GM19240 (cell line): ENCODE measurements at regions not wholly inside any gene's neighbourhood (a gene's known extent, or its start where the extent isn't known, plus 50 kb on each side); places are given as distances from the start of the nearest gene placed in this dataset.
"Not testable (repeated sequence)": the region's sequence is repeated elsewhere in the genome, so short reads cannot be mapped to it uniquely, and the experiment has no call there.

Experiments
- DNase-seq: peaks from one replicate; pipeline ENCODE4 v3.0.0; 2011; ENCODE audit warnings: low spot score; ENCODE audit not compliant: insufficient read length

DNA sequence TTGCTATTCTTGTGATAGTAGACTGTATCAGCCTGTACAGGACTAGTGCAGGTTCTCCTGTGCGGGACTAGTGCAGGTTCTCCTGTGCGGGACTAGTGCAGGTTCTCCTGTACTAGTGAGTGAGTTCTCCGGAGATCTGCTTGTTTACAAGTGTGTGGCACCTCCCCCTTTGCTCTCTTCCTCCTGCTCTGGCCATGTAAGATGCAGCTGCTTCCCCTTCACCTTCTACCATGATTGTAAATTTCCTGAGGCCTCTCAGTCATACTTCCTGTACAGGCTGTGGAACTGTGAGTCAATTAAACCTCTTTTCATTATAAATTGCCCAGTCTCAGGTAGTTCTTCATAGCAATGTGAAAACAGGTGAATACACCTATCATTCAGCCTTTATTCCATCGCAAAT is 289.6 kb downstream of the TEX29 start:
- DNase-seq: no peak

- no peak for DNase-seq
Measured at GRCh38 chr13:111610879-111611278, 290.4 kb downstream of the TEX29 start.

DNA sequence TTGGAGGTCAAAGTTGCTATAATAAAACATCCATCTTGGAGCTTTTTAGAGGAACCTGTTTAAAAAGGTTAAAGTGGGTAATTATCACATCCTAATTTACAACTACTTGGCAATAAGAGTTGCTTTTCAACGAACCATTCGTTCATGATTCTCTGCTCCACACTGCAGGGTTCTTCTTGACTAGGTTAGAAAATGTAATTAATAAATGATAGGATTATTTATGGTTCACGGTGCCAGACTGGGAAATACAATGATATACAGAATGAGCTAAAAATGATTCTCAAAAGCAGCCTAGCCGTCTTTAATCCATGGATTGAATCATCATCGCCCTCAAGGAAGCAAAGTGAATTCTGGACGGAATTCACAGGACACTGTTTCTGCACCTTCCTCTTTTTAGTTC is 291.2 kb downstream of the TEX29 start:
- no peak for DNase-seq

DNA sequence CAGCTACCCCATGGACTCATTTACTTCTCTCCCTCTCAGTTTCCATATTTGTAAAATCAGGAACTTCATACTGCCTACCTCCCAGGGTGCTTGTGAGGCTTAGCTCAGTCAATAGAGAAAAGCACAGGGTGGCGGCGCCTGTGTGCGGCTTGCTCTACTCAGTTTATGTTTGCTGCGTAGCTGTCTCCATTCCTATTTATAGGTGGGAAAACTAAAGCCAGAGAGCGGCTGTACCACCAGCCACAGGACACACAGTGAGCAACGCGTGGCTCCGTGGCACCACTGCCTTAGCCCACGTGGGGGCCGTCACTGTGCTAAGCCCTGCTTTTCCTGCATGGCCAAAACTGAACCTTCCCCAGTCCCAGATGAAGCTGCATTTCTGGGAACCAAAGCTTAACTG is 292.4 kb downstream of the TEX29 start:
- DNase-seq: no peak

GRCh38 chr13:111614009-111614408 is 293.6 kb downstream of the TEX29 start:
- DNase-seq: no peak

GRCh38 chr13:111614613-111615012 is 294.2 kb downstream of the TEX29 start:
- no peak for DNase-seq

DNA sequence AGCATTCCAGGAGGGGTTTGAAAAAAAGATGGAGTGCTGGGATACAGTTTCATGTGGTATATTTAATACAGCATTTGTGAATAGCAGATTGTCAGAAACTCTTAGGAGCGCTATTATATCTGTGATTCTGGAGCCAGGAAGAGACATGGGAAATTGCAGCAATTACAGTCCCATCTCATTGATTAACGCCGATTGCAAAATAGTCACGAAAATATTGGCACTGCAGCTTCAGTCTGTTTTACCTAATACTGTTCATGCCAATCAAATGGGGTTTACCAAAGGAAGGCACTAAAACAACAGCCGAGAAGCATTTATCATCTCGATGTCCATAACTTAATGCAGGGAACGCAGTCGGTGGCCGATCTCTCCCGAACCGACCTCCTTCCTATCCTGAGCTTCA is 295.8 kb downstream of the TEX29 start:
- DNase-seq: no peak

- no peak for DNase-seq
Measured at GRCh38 chr13:111620166-111620565, 299.7 kb downstream of the TEX29 start.

DNA sequence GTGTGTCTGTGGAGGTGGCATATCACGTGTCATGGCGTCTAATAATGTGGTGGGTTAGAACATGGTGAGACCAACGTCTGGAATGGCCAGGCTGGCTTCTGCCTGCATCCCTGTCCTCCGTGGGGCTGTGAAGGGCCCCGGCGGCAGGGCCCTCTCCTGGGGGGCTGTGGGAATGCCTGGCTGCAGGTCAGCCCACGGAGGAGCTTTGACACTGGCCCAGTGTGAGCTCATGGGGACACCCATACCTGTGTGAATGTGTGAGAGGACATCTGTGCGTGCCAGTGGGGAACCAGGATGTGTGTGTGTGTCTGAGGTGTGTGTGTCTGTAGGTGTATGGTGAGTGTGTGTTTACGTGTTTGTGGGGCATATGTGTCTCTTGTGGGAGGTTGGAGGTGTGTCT is 300.1 kb downstream of the TEX29 start:
- no peak for DNase-seq

- no peak for DNase-seq
Measured at GRCh38 chr13:111621164-111621563, 300.7 kb downstream of the TEX29 start.

DNA sequence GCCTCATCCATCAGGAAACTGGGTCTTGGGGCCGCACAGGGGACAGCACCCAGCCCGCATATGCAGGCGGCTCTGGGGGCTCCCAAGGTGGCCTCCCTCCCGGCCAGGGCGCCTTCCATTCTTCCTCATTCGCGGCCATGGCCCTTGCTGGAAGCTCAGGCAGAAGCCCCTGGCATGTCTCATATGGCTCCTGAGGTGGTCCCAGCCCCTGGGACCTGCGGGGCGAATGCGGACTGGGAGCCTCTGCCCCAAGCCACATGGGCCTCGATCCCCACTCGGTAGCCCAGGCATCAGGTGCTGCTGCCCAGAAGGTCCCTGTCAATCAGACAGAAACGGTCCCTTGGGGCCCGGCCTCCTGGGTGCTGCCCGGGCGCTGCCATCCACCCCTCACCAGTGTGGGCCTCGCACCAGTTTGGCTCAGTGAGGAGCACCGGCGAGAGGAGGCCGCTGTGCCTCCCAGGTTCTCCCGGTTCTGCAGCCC is 301.6 kb downstream of the TEX29 start:
- DNase-seq: no peak

DNA sequence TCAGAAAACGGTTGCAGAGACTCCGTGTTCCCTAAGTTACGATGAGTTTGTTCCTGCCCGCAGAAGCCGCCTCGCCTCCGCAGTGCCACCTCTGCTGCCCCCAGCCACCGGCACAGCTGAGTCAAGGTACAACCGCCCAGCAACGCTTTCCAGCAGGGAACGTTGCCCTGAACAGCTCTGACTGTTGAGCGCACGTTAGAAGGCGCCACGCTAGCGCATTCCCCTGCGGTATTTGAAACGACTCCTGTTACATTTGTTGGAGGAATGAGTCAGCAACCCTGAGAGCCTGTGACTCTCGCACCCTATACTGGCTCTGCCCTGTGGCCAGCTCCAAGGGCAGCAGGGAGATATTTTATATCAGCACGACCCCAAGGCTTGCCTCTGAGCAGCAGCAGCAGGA is 302.8 kb downstream of the TEX29 start:
- DNase-seq: no peak

DNA sequence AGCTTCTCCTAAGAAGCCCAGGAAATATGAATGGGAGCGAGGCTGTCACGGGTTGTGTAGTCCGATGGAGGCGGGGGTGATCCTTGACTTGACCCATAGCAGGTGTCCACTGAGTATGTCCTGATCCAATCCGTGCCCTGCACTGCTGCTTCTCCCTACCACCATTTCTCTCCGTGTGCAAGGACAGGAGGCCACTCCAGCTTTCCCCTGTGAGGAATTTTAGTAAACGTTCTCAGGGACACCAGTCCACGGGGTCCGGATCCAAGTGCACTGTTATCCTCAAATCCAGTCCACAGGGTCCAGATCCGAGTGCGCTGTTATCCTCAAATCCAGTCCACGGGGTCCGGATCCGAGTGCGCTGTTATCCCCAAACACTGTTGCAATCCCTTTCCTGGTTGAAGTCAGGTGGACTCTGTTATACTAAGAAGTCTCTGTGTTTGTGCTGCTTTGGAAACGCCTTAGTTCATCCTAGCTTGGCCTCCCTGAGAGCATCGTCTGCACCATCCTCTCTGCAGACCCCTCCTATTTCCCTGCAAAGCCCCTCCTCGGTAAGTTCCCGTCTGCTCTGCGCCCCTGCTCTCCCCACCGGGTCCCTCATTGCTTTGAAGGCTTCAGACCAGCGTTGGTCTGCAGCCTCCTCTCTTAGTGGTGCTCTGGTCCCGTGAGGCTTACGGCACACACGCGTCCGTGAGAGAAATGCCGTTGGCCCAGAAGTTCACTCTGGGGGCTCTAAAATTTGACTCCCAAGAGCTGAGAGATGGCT is 303.5 kb downstream of the TEX29 start:
- no peak for DNase-seq

GRCh38 chr13:111625526-111626315 is 305.3 kb downstream of the TEX29 start:
- DNase-seq: no peak

DNA sequence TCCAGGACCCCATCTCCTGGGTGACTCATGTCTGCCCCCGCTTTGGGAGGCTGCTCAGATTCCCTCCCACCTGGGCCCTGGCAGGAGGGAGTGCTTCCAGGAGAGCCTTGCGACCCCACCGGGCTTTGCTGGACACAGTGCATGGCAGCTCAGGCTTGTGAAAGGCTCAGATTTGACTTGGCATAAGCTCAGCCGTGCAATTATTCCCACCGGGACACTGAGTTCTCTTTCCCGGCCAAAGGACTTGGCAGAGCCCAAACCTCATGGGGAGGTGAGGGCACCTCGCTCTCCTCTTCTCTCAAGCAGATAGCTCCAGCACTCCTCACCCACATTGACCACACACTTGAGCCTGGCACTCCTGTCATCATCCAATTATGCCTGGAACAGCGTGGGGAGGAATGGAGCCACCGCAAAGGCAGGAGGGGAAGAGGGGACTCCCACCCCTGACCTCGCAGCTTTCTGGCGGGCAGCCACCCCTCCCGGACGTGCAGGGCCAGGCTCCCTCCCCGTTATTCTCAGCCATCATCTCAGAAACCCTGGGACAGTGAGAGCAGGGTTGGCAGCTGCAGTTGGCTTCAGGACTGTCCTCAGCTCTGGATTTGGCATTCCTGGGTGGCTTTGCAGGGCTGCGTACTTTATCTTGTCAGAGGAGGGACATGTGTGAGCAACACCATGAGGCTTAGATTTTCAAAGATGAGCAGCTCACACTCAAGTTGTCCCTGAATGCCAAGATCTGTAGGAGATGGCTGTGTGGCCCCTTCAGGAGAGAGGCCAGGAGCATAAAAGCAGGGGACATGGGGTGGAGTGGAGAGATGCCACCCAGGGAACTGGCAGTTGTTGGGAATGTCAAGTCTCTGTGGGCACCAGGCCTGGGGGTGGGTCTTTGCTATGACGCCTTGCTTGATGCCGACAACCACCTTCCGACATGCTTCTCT is 306.2 kb downstream of the TEX29 start:
- DNase-seq: no peak

DNA sequence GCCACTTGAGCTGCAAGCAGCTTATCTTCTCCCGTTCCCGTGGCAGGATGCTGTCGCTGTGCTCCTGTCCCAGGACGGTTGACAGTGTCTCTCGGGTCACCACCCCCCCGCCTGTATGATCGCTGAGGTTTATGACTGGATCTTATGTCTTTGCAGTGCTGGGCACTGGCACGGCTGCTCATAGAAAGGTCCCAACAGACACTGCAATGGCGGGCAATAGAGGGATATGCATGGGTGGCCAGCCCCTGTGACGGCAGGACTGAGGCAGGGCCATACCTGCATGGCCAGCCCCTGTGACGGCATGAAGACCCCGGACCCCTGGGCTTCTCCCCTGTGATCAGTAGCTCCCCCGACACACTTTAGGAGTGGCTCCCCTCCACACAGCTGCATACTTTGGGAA is 307.2 kb downstream of the TEX29 start:
- no peak for DNase-seq

DNA sequence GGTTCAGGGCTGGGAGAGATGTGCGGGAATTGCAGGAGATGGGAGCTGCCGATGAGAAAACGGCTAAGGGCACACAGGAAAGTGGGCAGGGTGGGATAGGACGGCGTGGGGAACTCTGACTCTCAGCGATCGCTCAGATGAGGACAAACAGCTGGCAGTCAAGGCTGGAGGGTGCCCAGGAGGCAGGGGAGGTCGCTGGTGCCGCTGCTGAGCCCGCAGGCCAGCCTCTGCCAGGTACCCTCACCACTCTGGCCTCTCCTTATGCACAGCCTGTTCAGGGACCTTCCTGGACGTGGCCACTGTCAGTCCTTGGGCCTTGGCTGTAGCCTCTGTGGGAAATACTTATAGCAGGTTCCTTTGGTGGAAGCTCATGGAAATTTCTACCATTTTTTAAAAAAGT is 308.6 kb downstream of the TEX29 start:
- DNase-seq: no peak

GRCh38 chr13:111629457-111629856 is 309.0 kb downstream of the TEX29 start:
- no peak for DNase-seq

DNA sequence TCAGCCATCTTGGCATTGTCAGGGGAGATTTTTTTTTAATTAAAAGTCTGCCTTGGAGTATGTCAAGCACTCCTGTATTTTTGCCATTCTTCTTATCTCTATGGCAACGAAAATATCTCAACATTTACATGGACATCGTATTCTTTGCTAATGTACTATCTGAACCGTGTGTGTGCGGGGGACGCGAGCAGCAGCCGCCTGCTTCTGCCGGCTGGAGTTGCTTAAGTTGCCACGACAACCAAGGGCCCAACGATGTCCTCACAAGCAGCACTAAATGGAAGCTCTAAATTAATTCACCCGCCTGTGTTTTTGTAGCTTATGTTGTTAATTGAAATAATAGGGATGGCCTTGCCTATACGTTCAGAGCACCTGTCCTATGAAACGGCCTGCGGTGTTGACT is 309.5 kb downstream of the TEX29 start:
- no peak for DNase-seq

- no peak for DNase-seq
Measured at GRCh38 chr13:111630406-111630805, 310.0 kb downstream of the TEX29 start.

GRCh38 chr13:111631271-111631670 is 310.8 kb downstream of the TEX29 start:
- not testable (repeated sequence) for DNase-seq

- no peak for DNase-seq
Measured at GRCh38 chr13:111632906-111633305, 312.5 kb downstream of the TEX29 start.
